HUES64 (cell line): ENCODE measurements at regions not wholly inside any gene's neighbourhood (a gene's known extent, or its start where the extent isn't known, plus 50 kb on each side); places are given as distances from the start of the nearest gene placed in this dataset.
"Not testable (repeated sequence)": the region's sequence is repeated elsewhere in the genome, so short reads cannot be mapped to it uniquely, and the experiment has no call there.

Experiments
- H3K27ac ChIP-seq: 2 replicates; pipeline ENCODE4 v1.7.0; 2013; ENCODE audit warnings: low read depth, low read length, inconsistent platforms
- H3K27me3 ChIP-seq: 2 replicates; pipeline ENCODE4 v1.6.1; 2013; ENCODE audit warnings: mild to moderate bottlenecking, low read length; ENCODE audit not compliant: insufficient read depth
- H3K36me3 ChIP-seq: 2 replicates; pipeline ENCODE4 v1.6.1; 2013; ENCODE audit warnings: mild to moderate bottlenecking, low read length; ENCODE audit not compliant: insufficient read depth
- H3K4me1 ChIP-seq: 2 replicates; pipeline ENCODE4 v1.6.1; 2013; ENCODE audit warnings: mild to moderate bottlenecking, low read length, moderate library complexity; ENCODE audit not compliant: insufficient read depth
- H3K4me3 ChIP-seq: 2 replicates; pipeline ENCODE4 v1.5.1; 2013; ENCODE audit warnings: mild to moderate bottlenecking, low read length, moderate library complexity
- H3K9ac ChIP-seq: 2 replicates; pipeline ENCODE4 v1.6.1; 2013; ENCODE audit warnings: mild to moderate bottlenecking, low read depth, low read length
- H3K9me3 ChIP-seq: 2 replicates; pipeline ENCODE4 v1.6.1; 2013; ENCODE audit warnings: low read depth, low read length; ENCODE audit not compliant: insufficient read depth
- WGBS: fragments of 150-250, 120-280 bp; methylation state at CpG from one replicate; pipeline ENCODE4 v1.1.7; 2013; ENCODE audit warnings: missing lambda C conversion rate; 5-methylcytosine and 5-hydroxymethylcytosine counted together

DNA sequence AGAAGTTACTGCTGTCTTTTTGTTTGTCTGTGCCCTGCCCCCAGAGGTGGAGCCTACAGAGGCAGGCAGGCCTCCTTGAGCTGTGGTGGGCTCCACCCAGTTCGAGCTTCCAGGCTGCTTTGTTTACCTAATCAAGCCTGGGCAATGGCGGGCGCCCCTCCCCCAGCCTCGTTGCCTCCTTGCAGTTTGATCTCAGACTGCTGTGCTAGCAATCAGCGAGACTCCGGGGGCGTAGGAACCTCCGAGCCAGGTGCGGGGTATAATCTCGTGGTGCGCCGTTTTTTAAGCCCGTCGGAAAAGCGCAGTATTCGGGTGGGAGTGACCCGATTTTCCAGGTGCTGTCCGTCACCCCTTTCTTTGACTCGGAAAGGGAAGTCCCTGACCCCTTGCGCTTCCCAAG, 335.6 kb downstream of the ADGRL2 start:
- H3K9me3 ChIP-seq, H3K4me3 ChIP-seq, H3K27me3 ChIP-seq, H3K9ac ChIP-seq, H3K4me1 ChIP-seq, H3K27ac ChIP-seq, H3K36me3 ChIP-seq: not testable (repeated sequence)
- 86% methylated on average over 20 of the region's 20 CpGs for WGBS

- Histone ChIP-seq H3K9me3 (no peaks in the 10 kb centered on the region), H3K27me3 (no peaks in the 10 kb centered on the region), H3K4me1 (peaks cover 21% of the 10 kb centered on the region), H3K9ac (no peak overlapping the region), H3K4me3 (no peak overlapping the region), H3K27ac (no peak overlapping the region), H3K36me3 (no peaks in the 10 kb centered on the region)
- WGBS: 91% methylated on average over 1 of the region's 1 CpG
Measured at GRCh38 chr1:82125866-82126265, 325.1 kb downstream of the ADGRL2 start.

- WGBS: 44% methylated on average over 3 of the region's 3 CpGs
- Histone ChIP-seq H3K4me1 (peaks cover 21% of the 10 kb centered on the region), H3K9me3 (no peaks in the 10 kb centered on the region), H3K9ac (peak overlapping the region; percentile 55; the same call in 1 of the 2 replicates), H3K4me3 (peak overlapping the region; percentile 19; the same call in 1 of the 2 replicates), H3K27ac (peak overlapping the region; percentile 56; the same call in 1 of the 2 replicates), H3K27me3 (no peaks in the 10 kb centered on the region), H3K36me3 (no peaks in the 10 kb centered on the region)
Measured at GRCh38 chr1:82125119-82125518, 324.4 kb downstream of the ADGRL2 start.

GRCh38 chr1:82121421-82121820, 320.7 kb downstream of the ADGRL2 start:
- peaks cover 21% of the 10 kb centered on the region for H3K4me1 ChIP-seq
- no peaks in the 10 kb centered on the region for H3K9me3 ChIP-seq
- H3K27me3 ChIP-seq: no peaks in the 10 kb centered on the region
- no peak overlapping the region for H3K4me3 ChIP-seq
- no peak overlapping the region for H3K9ac ChIP-seq
- 100% methylated on average over 1 of the region's 2 CpGs for WGBS
- no peak overlapping the region for H3K27ac ChIP-seq
- no peaks in the 10 kb centered on the region for H3K36me3 ChIP-seq

- H3K4me1 ChIP-seq: no peaks in the 10 kb centered on the region
- H3K27me3 ChIP-seq: no peaks in the 10 kb centered on the region
- H3K9ac ChIP-seq: no peak overlapping the region
- WGBS: 93% methylated on average over 7 of the region's 7 CpGs
- H3K9me3 ChIP-seq: no peaks in the 10 kb centered on the region
- H3K4me3 ChIP-seq: no peak overlapping the region
- H3K27ac ChIP-seq: no peak overlapping the region
- no peaks in the 10 kb centered on the region for H3K36me3 ChIP-seq
Measured at GRCh38 chr1:82116105-82116504, 315.4 kb downstream of the ADGRL2 start.

DNA sequence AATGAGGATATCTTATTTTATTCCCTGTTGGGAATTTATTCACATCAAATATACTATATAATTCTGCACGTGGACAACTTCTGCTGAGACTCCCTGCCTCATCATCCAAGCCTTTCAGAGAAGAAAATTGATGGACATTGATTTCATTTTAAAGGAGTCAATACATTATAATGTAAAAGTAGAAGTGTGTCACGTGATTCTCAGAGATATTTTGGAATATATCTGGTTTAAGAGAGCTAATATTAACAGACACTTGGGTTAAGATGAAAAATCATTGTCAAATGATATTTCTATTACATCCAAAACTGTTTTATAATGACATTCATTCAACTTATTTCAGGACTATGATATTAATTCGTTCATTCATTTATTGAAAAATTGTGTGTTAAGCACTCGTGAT, 314.2 kb downstream of the ADGRL2 start:
- H3K36me3 ChIP-seq: no peaks in the 10 kb centered on the region
- H3K27ac ChIP-seq: no peak overlapping the region
- H3K9ac ChIP-seq: no peak overlapping the region
- H3K9me3 ChIP-seq: no peaks in the 10 kb centered on the region
- no peaks in the 10 kb centered on the region for H3K27me3 ChIP-seq
- H3K4me3 ChIP-seq: no peak overlapping the region
- WGBS: 100% methylated on average over 3 of the region's 4 CpGs
- H3K4me1 ChIP-seq: no peaks in the 10 kb centered on the region

GRCh38 chr1:82110366-82111254, 309.9 kb downstream of the ADGRL2 start:
- Histone ChIP-seq H3K4me1 (no peaks in the 10 kb centered on the region), H3K4me3 (no peak overlapping the region), H3K9me3 (no peaks in the 10 kb centered on the region), H3K27ac (no peak overlapping the region), H3K27me3 (no peaks in the 10 kb centered on the region), H3K36me3 (no peaks in the 10 kb centered on the region), H3K9ac (no peak overlapping the region)
- WGBS: 93% methylated on average over 4 of the region's 4 CpGs

- Histone ChIP-seq H3K36me3 (no peaks in the 10 kb centered on the region), H3K9me3 (no peaks in the 10 kb centered on the region), H3K27me3 (no peaks in the 10 kb centered on the region), H3K27ac (no peak overlapping the region), H3K9ac (no peak overlapping the region), H3K4me1 (no peaks in the 10 kb centered on the region), H3K4me3 (no peak overlapping the region)
- WGBS: 82% methylated on average over 2 of the region's 3 CpGs
Measured at GRCh38 chr1:82108843-82109242, 308.1 kb downstream of the ADGRL2 start.

DNA sequence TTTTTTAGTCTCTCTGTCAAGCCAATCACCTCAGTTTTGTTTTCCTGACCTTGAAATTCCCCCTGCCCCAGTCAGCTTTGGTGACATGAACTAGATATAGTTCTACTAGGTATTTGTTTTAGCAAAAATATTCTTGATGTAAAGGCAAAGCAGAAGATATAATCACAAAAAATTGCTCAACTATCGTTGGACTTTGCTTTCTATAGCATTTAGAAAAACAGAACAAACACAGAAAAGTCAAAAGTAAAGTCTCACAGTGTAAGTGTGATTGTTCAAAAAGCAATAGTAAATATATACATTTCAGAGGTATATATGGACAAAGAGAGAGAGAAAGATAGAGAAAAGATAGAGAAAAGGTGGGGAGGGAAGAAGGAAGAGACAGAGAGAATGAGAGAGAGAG, 305.9 kb downstream of the ADGRL2 start:
- no peak overlapping the region for H3K9ac ChIP-seq
- 83% methylated on average over 1 of the region's 1 CpG for WGBS

DNA sequence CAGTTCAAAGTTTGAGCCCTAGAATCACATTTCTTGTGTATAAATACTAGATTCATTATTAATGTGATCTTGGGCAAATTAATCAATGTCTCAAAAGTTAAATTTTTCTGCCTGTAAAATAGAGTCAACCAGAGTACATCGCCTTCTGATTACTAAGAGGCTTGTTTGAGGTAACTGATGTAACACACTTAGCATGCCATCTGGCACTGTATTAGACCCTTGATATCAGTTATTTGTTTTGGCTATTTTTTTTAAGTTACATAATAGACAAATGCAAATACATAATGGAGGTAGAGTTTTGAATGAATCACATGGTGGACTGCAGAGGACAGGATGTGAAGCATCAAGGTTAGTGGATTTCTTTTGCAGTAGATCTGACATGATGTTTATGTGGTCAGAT, 298.4 kb downstream of the ADGRL2 start:
- Histone ChIP-seq H3K9me3 (no peaks in the 10 kb centered on the region), H3K4me1 (no peaks in the 10 kb centered on the region), H3K4me3 (no peak overlapping the region), H3K27ac (no peak overlapping the region), H3K9ac (no peak overlapping the region), H3K36me3 (no peaks in the 10 kb centered on the region), H3K27me3 (no peaks in the 10 kb centered on the region)
- 100% methylated on average over 1 of the region's 1 CpG for WGBS

More for the DNA sequence above, 305.9 kb downstream of the ADGRL2 start:
- Histone ChIP-seq H3K4me3 (no peak overlapping the region), H3K27me3 (no peaks in the 10 kb centered on the region), H3K27ac (no peak overlapping the region), H3K4me1 (no peaks in the 10 kb centered on the region), H3K36me3 (no peaks in the 10 kb centered on the region), H3K9me3 (no peaks in the 10 kb centered on the region)

GRCh38 chr1:82094136-82094535, 293.4 kb downstream of the ADGRL2 start:
- no peaks in the 10 kb centered on the region for H3K36me3 ChIP-seq
- H3K9me3 ChIP-seq: no peaks in the 10 kb centered on the region
- H3K4me3 ChIP-seq: no peak overlapping the region
- no peaks in the 10 kb centered on the region for H3K4me1 ChIP-seq
- 95% methylated on average over 2 of the region's 2 CpGs for WGBS
- H3K9ac ChIP-seq: no peak overlapping the region
- no peaks in the 10 kb centered on the region for H3K27me3 ChIP-seq
- no peak overlapping the region for H3K27ac ChIP-seq
